ENCODE measurements at regions not wholly inside any gene's neighbourhood (a gene's known extent, or its start where the extent isn't known, plus 50 kb on each side); places are given as distances from the start of the nearest gene placed in this dataset.

- intact Hi-C loops (cut with micrococcal nuclease): no loop called here
These were observed 361.5 kb upstream of the HS3ST1 start for GRCh38 chr4:11790230-11790629.

GRCh38 chr4:11783588-11783987, 354.9 kb upstream of the HS3ST1 start:
- intact Hi-C loops (cut with micrococcal nuclease): no loop called here

- intact Hi-C loops (cut with micrococcal nuclease): no loop called here
These were observed 354.2 kb upstream of the HS3ST1 start for GRCh38 chr4:11782859-11783258.

- intact Hi-C loops (cut with micrococcal nuclease): no loop called here
These were observed 348.8 kb upstream of the HS3ST1 start for GRCh38 chr4:11777447-11777846.

GRCh38 chr4:11774346-11774745, 345.7 kb upstream of the HS3ST1 start:
- intact Hi-C loops (cut with micrococcal nuclease): no loop called here

GRCh38 chr4:11773798-11774197, 345.1 kb upstream of the HS3ST1 start:
- intact Hi-C loops (cut with micrococcal nuclease): no loop called here

- intact Hi-C loops (cut with micrococcal nuclease): loop anchor here (5.0 kb wide), 1 partner anchor 1187 kb away; no protein-coding TSS in a partner anchor
These were observed 340.7 kb upstream of the HS3ST1 start for GRCh38 chr4:11769434-11769833.

GRCh38 chr4:11768251-11768972, 339.7 kb upstream of the HS3ST1 start:
- intact Hi-C loops (cut with micrococcal nuclease): loop anchor here (5.0 kb wide), 1 partner anchor 1186 kb away; no protein-coding TSS in a partner anchor

GRCh38 chr4:11765849-11766453, 337.3 kb upstream of the HS3ST1 start:
- intact Hi-C loops (cut with micrococcal nuclease): loop anchor here (1.0 to 5.0 kb wide), 2 partner anchors 867 to 1184 kb away; no protein-coding TSS in a partner anchor

- intact Hi-C loops (cut with micrococcal nuclease): no loop called here
These were observed 319.6 kb upstream of the HS3ST1 start for GRCh38 chr4:11748164-11748872.

- intact Hi-C loops (cut with micrococcal nuclease): no loop called here
These were observed 318.0 kb upstream of the HS3ST1 start for GRCh38 chr4:11746734-11747133.

GRCh38 chr4:11743976-11744375, 315.3 kb upstream of the HS3ST1 start:
- intact Hi-C loops (cut with micrococcal nuclease): no loop called here

- intact Hi-C loops (cut with micrococcal nuclease): no loop called here
These were observed 314.5 kb upstream of the HS3ST1 start for GRCh38 chr4:11743236-11743635.

GRCh38 chr4:11741190-11741652, 312.5 kb upstream of the HS3ST1 start:
- intact Hi-C loops (cut with micrococcal nuclease): no loop called here

- intact Hi-C loops (cut with micrococcal nuclease): no loop called here
These were observed 311.3 kb upstream of the HS3ST1 start for GRCh38 chr4:11739992-11740391.

- intact Hi-C loops (cut with micrococcal nuclease): no loop called here
These were observed 308.3 kb upstream of the HS3ST1 start for GRCh38 chr4:11736978-11737377.

- intact Hi-C loops (cut with micrococcal nuclease): no loop called here
These were observed 307.0 kb upstream of the HS3ST1 start for GRCh38 chr4:11735651-11736050.

GRCh38 chr4:11732155-11732554, 303.5 kb upstream of the HS3ST1 start:
- intact Hi-C loops (cut with micrococcal nuclease): no loop called here

- intact Hi-C loops (cut with micrococcal nuclease): no loop called here
These were observed 301.9 kb upstream of the HS3ST1 start for GRCh38 chr4:11730545-11730944.

GRCh38 chr4:11729548-11729947, 300.9 kb upstream of the HS3ST1 start:
- intact Hi-C loops (cut with micrococcal nuclease): no loop called here

GRCh38 chr4:11727903-11728564, 299.3 kb upstream of the HS3ST1 start:
- intact Hi-C loops (cut with micrococcal nuclease): no loop called here

- intact Hi-C loops (cut with micrococcal nuclease): no loop called here
These were observed 296.0 kb upstream of the HS3ST1 start for GRCh38 chr4:11724731-11725130.
